ENCODE measurements at regions not wholly inside any gene's neighbourhood (a gene's known extent, or its start where the extent isn't known, plus 50 kb on each side); places are given as distances from the start of the nearest gene placed in this dataset.
A peak's percentile ranks its signal among the peaks of the same experiment; 100 is the strongest.

GRCh38 chr3:94619643-94620042 is 556.8 kb downstream of the NSUN3 start:
- no peak for DNase-seq (ENCODE audit: extremely low read depth in 1 of 11, low read depth in 9 of 11, low spot score in 4 of 11)

DNA sequence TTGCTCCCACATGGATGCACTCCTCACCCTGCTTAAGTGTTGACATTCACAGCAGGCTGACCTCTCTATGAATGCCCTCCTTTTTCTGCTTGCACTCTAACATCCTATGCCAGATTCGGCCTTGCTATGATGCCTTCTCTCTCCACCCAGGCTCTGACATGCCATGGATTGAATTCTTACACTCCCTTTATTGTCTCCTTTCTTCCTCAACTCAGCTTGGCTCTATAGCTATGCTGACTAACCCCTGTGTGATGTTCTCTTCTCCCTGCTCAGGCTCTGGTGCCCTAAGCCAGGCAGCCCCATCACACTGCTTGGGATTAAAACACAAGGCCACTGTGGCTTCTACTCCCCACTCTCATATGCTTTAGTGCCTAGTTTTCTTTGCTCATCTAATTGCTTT is 563.7 kb downstream of the NSUN3 start:
- DNase-seq (ENCODE audit: extremely low read depth in 1 of 11, low read depth in 9 of 11, low spot score in 4 of 11), result no peak

DNA sequence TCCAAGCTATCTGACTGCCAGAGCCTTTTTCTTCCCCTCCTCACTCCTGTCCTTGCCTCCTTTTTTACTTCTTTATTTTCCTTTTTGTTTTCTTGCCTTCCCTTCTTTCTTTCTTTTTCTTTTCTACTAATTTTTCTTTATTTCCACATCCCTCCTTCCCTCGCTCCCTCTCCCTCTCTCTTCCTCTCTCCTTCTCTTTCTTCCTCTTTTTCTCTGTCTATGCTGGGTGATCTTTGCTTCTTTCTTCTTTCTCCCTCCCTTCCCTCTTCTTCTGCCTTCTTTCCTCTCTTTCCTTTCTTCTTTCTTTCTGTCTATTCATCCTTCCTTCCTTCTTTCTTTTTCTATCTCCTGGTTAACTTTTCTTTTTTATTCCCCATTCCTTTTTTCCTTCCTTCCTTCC is 564.8 kb downstream of the NSUN3 start:
- DNase-seq (ENCODE audit: extremely low read depth in 1 of 11, low read depth in 9 of 11, low spot score in 4 of 11), result no peak

GRCh38 chr3:94643400-94643799 is 580.5 kb downstream of the NSUN3 start:
- DNase-seq (ENCODE audit: extremely low read depth in 1 of 11, low read depth in 9 of 11, low spot score in 4 of 11), result no peak

- no peak for DNase-seq (ENCODE audit: extremely low read depth in 1 of 11, low read depth in 9 of 11, low spot score in 4 of 11)
Measured at GRCh38 chr3:94645790-94646189, 582.9 kb downstream of the NSUN3 start.

GRCh38 chr3:94647131-94647530 is 584.3 kb downstream of the NSUN3 start:
- DNase-seq (ENCODE audit: extremely low read depth in 1 of 11, low read depth in 9 of 11, low spot score in 4 of 11), result no peak

GRCh38 chr3:94648270-94649180 is 585.7 kb downstream of the NSUN3 start:
- DNase-seq (ENCODE audit: extremely low read depth in 1 of 11, low read depth in 9 of 11, low spot score in 4 of 11), result peak in 2 of 11 donors; percentile 0 to 11

- no peak for DNase-seq (ENCODE audit: extremely low read depth in 1 of 11, low read depth in 9 of 11, low spot score in 4 of 11)
Measured at GRCh38 chr3:94654096-94654495, 591.2 kb downstream of the NSUN3 start.

GRCh38 chr3:94665922-94666321 is 603.1 kb downstream of the NSUN3 start:
- no peak for DNase-seq (ENCODE audit: extremely low read depth in 1 of 11, low read depth in 9 of 11, low spot score in 4 of 11)

GRCh38 chr3:94671078-94671477 is 608.2 kb downstream of the NSUN3 start:
- DNase-seq (ENCODE audit: extremely low read depth in 1 of 11, low read depth in 9 of 11, low spot score in 4 of 11), result no peak

DNA sequence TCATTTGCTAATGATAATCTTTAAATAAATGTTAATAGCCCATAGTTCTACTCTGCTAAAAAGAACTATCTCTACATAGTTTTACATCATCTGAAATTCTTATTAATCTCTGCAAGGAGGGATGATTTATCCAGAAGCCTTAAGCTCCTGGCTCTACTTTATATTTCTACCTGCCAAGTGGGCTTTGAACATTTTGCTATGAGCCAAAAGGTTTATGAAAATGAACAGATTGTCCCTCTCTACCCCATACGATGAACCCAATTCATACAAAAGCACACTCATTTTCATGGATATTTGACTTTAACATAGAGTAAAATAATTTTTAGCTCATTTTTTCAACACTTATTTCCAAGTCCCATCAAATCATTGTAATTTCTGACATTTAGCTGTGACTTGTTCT is 611.0 kb downstream of the NSUN3 start:
- no peak for DNase-seq (ENCODE audit: extremely low read depth in 1 of 11, low read depth in 9 of 11, low spot score in 4 of 11)

DNA sequence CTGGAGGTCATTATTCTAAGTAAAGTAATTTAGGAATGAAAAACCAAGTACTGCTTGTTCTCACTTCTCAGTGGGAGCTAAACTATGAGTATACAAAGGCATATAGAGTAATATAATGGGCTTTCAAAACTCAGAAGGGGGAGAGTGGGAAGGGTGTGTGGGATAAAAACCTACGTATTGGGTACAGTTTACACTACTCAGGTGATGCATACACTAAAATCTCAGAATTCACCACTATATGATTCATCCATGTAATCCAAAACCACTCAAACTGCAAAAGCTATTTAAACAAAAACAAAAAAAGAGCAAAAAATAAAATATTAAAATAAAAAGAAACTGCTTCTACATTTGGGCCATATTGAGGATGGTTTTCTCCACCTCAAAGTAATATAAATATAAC is 623.3 kb downstream of the NSUN3 start:
- DNase-seq (ENCODE audit: extremely low read depth in 1 of 11, low read depth in 9 of 11, low spot score in 4 of 11), result no peak

GRCh38 chr3:94693997-94694640 is 631.3 kb downstream of the NSUN3 start:
- DNase-seq (ENCODE audit: extremely low read depth in 1 of 11, low read depth in 9 of 11, low spot score in 4 of 11), result peak in 1 of 11 donors; percentile 3

DNA sequence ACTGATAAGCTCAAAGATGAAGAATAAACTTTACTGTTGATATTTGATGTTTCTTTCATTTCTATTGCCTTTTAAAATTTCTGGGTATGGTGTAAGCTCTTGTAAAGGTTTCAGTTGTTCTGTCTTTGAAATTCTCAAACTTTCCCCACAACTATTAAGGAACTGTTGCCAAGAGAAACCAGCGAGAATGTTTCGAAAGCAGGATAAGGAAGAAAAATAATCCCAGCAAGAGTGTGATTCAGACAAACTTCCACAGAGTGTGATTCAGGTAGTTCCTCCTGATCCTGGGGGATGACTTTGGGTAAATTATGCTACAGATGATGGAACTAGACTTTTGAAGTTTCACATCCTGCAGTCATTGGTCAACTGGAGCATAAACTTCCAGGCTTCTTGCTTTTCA is 632.0 kb downstream of the NSUN3 start:
- no peak for DNase-seq (ENCODE audit: extremely low read depth in 1 of 11, low read depth in 9 of 11, low spot score in 4 of 11)

DNA sequence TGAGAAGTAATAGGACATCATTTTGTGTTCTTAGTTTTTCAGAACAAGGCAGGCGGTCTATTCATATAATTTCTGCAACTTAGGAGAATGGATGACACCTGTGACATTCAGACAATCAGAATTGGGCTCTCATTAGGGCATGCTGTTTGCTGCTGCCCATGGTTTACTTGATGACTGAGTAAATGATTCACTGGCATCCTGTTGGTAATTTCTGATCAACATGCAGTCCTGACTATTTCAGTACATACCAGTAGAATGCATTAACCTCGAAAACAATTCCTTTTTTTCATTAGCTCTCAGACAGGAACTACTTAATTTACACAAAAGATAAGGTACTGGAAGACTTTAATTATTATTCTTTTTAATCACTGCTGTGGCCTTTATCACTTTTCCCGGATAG is 641.6 kb downstream of the NSUN3 start:
- DNase-seq (ENCODE audit: extremely low read depth in 1 of 11, low read depth in 9 of 11, low spot score in 4 of 11), result no peak

DNA sequence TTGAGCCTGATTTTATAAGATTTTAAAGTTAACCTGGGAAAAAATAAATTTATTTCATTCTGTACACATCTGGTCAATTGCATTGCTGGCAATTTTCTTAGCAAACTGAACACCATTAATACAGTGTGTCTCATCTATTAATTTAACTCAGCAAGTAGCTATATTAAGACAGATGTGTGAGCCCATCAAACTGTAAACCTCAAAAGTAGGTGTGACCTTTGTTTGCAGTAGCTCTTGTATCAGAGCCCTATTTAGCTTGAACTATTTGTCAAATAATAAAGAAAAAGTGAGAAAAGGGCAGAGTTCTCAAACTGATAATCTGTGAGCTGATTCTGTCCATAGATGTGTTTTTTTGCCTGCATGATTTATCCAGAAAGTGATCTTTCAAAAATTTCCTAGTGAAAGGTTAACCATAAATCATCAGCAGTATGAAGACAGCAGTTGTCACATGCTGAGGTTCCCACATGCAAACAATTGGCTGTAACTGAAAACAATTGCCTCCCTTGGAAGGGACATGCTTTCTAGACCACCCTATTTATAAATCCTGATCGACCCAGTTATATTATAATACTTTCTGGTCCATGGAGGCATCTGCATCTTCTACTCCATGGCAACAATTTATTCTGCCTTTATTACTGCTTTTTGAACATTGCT is 646.5 kb downstream of the NSUN3 start:
- no peak for DNase-seq (ENCODE audit: extremely low read depth in 1 of 11, low read depth in 9 of 11, low spot score in 4 of 11)

DNA sequence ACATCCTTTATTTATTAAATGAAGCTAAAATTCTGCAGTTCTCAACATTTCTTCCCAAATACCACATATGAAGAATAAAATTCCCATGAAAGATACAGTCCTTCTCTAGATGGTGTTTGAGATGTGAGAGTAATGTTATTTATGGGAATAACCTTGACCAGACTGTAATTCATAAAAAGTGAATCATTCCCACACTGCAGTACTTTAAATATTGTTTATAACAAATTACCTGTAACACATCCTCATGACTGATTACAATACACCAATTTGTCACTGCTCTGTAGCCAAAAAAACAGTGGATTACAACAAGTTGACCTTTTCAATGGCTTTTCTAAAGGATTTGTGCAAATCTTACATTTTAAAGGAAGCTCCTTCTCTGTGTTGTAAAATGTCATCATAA is 651.3 kb downstream of the NSUN3 start:
- DNase-seq (ENCODE audit: extremely low read depth in 1 of 11, low read depth in 9 of 11, low spot score in 4 of 11), result no peak

GRCh38 chr3:94716326-94717018 is 653.6 kb downstream of the NSUN3 start:
- DNase-seq (ENCODE audit: extremely low read depth in 1 of 11, low read depth in 9 of 11, low spot score in 4 of 11), result no peak

DNA sequence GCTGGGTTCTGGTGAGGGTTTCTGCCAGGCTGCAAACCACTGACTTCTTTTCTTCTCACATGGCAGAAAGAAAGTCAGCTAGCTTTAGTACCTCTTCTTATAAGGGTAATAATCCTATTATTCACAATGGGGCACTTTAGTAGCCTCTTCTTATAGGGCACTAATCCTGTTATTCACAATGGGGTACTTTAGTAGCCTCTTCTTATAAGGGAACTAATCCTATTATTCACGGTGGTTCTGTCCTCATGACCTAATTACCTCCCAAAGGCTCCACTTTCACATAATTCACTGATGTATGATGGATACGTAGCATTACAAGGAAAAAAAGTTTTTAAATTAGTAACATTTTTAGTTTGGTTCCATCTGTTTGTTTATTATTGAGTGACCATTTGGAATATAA is 671.3 kb downstream of the NSUN3 start:
- DNase-seq (ENCODE audit: extremely low read depth in 1 of 11, low read depth in 9 of 11, low spot score in 4 of 11), result no peak

DNA sequence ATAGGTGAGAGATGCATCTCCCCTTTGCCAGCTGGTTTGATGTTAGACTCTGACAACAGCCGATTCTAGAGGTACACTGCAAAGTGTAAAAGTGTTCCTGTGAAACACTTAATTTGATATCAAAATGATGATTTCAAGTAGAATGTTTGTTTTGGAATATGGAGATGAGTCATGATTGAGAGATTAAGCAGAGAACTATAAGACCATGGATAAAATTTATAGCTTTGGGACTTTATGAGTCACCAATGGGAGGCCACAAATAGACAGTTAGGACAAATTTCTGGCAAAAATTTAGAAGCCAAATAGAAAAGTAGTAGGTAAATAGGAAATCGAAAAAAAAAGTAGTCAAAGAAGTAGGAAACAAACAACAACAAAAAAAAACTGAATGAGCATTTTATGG is 672.5 kb downstream of the NSUN3 start:
- no peak for DNase-seq (ENCODE audit: extremely low read depth in 1 of 11, low read depth in 9 of 11, low spot score in 4 of 11)

Measured in renal cortex interstitium (tissue), 11 donors.